NCI-H2227 treated with DMSO at 0.1 percent for 48 hours (cell line): ENCODE measurements at regions not wholly inside any gene's neighbourhood (a gene's known extent, or its start where the extent isn't known, plus 50 kb on each side); places are given as distances from the start of the nearest gene placed in this dataset.
"Not testable (repeated sequence)": the region's sequence is repeated elsewhere in the genome, so short reads cannot be mapped to it uniquely, and the experiment has no call there.

Experiments used
- DNase-seq: peaks from one replicate; lab custom pipeline; 2025; lab: John Stamatoyannopoulos, UW

DNA sequence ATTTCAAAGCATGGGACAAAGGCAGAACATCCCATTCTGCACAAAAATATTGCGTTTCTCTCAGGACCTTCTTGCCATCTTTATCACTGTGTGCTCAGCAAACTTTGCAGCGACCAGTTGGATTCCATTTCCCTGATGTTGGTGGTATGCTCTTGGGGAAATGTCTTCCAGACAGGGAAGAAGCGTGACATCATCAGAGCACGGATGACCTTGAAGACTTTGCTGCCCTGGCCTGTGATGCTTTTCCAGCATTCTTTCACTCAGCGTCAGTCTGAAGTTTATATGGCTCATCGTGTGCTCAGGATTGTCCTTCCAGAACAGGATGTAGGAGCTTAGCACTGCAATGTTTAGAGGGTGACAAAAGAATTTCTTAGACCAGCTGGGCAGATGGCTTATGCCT, 131.4 kb upstream of the F3 start:
- no peak for DNase-seq

DNA sequence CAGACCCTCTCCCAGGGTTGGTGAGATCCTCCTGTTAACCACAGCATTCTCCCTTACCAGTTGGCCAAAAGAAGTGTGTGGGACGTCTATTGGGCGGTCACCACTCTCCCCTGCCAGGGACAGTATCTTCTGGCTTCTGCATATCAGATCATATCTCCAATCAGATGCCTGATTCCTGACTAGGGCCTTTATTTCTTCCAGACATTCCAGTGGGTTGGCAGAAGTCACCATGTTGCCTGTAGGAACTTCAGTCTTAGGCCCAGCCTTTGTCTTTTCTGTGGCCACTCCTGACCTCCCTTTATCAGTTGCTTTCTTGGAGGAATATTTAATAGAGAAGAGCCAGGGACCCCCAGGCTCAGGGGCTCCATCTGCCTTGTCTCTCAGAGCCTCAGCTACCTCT, 130.4 kb upstream of the F3 start:
- DNase-seq = no peak

DNA sequence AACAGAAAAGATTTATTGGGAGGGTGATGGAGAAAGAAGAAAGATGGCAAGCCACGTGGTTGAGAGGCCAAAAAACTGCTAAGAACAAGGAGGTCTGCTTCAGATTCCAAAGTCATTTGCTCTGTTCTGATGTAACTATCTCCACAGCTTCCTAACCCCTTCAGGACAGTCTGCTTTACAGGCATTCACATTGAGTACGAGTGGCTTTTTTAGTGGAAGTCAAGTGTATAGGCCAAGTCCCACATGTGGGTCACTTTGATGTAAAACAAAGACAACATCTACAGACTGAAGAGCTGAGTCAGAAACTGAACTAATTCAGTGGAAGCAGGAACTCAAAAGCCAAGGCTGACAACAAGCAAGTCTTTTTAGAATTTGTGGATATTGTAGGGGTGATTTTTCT, 128.7 kb upstream of the F3 start:
- no peak for DNase-seq

DNA sequence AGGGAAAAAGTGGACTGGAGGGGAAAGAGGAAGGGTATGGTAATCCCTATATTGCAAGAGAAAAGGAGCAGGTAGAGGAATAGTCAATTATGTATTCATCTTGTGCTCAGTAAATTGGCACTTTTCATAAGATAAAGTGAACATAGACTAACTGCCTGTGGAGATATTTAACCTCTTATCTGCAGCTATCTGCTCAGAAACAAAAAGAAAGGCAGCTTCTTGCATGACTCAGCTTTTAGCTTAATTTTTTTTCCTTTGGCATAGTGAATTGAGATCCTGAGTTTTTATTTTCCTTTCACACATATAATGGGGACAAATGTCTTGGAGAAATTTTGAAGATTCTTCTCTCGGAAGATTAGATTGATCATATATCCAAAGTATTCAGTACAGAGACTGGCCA, 127.6 kb upstream of the F3 start:
- peak; percentile 15 for DNase-seq

DNA sequence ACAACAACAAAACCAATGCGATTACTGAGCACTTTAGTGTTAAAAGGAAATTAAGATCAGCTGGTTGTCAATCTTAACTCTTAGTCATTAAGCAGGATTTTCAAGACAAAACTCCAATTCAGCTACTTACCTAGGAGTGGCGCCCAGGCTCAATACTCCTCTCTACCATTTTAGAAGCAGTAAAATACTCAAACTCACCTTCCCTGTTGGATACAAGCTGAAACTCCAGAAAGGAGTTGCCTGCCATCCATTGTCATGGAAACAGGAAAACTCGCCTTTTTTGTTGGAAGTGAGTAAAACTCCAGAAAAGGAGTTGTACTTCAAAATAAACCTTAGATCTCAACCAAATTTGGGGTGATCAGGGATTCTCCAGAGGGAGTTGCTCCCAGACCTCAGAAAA, 127.0 kb upstream of the F3 start:
- no peak for DNase-seq

DNA sequence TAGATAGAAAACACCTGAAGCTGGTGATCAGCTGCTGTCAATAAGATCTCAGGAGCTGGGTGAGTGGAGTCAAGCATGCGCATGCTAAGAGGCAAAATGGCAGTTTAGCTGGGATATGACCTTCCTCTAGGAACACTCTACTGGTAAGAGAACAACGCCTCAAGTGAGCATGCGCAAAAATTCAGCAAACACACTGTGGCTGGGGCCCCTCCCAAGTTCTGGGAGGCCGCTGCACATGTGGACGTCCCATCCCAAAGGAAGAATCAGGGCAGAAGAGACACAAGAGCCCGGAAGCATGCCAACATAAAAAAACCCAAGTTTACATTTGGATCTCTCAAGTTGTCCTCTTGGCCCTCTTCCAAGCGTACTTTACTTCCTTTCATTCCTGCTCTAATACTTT, 126.3 kb upstream of the F3 start:
- no peak for DNase-seq

DNA sequence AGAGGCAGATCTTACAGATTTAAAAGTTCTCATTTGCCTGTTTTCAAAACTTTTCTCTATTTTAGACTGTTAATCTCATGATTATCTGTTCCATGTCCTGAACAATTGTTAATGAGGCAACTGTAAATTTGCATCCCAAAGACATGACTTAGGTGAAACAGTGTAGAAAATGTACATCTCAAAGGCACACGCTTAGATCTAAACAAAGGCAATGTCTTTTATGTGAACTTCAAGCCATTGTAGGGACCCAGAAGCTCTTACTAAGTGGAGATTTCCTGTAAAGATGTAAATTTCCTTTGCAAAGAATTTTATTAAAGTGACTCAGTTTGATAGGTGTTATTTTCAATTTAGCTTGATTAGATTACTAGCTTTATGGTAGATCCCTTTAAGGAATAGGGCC, 125.2 kb upstream of the F3 start:
- DNase-seq = no peak

DNA sequence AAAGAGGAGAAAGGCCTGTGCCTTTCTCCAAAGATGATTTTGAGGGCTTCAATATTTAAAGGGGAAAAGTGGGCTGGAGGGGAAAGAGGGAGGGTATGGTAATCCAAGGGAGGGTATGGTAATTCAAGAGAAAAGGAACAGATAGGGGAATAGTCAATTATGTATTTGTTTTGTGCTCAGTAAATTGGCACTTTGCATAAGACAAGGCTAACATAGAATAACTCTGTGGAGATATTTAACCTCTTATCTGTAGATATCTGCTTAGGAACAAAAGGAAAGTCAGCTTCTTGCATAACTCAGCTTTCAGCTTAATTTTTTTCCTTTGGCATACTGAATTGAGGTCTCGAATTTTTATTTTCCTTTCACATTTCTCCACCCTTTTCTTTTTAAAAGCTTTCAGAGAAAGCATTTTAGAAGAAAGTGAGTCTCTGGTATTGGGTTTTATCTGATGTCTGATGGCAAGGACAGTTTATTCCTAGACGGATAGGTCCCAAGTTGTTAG, 119.9 kb upstream of the F3 start:
- no peak for DNase-seq

DNA sequence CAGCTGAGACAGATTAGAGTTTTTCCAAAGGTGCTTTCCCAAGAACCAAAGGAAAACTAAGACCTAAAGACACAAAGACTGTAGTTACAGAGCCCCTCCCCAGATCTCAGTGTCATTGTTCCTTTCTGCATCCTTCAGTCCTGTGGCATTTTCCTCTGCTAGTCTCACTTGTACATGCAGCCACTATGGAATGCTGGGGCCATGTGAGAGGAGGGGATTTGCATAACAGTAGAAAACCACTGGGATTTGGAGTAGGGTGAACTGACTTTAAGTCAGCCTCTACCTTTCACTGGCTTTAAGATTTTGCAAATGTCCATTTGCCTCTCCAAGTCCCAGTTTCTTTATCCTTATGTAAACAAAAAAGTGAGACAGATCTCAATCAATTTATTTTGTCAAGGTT, 119.4 kb upstream of the F3 start:
- no peak for DNase-seq

DNA sequence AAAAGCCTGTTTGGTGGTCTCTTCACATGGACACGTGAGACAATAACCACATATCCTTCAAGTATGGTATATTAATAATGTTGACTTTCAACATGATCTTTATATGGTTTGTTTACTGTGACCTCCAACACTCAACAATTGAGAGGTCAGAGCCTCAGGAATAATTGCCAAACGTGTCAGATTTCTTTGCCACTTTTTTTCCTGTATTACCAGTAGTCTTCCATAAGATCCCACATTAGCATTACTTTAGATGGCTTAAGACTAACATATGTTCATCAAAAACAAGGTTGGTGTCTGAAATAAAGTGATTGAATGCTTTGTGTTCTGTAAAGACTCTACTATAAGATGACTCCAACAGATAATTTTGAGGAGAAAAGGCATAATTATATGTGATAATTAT, 118.7 kb upstream of the F3 start:
- no peak for DNase-seq

DNA sequence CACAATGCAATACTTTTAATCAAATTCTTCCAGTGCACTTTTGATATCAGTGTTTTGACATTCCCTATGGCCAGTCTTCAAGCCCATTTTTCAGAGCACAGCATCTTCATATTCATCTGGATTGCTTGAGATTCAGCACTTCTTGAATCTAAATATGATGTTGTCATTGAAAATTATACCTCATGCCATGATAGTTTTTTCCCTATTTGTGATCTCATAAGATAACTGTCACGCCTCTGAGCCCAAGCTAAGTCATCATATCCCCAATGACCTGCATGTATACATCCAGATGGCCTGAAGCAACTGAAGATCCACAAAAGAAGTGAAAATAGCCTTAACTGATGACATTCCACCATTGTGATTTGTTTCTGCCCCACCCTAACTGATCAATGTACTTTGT, 117.6 kb upstream of the F3 start:
- not testable (repeated sequence) for DNase-seq

DNA sequence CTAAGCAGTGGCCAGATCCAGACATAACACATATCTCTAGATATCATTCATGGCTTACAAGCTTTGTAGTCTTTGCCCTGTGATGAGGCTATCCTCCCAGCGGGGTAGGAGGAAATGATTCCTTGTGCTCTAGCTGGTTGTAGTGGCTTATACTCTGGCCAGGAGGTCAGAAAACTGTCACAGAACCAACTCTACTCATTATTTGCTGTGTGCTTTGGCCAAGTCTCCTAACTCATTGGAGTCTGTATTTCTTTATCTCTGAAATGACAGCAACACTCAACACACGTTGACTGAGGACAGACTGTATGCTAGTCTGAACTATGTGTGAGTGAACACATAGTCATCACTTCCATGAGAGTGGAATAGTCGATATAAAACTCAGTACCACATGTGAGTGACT, 116.7 kb upstream of the F3 start:
- no peak for DNase-seq

DNA sequence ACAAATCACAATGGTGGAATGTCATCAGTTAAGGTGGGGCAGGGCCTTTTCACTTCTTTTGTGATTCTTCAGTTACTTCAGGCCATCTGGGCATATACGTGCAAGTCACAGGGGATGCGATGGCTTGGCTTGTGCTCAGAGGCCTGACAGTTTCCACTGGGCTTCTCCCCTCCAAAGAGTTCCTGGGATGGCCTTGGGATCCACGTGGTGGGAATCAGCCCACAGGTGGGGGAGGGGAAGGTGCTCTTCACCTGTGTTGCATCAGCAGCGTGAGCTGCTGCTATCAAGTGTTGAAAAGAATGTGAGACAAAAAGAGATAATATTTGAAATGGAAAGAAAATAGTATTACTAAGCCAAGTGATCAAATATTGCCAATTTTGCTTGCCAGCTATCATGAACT, 116.2 kb upstream of the F3 start:
- DNase-seq = not testable (repeated sequence)

DNA sequence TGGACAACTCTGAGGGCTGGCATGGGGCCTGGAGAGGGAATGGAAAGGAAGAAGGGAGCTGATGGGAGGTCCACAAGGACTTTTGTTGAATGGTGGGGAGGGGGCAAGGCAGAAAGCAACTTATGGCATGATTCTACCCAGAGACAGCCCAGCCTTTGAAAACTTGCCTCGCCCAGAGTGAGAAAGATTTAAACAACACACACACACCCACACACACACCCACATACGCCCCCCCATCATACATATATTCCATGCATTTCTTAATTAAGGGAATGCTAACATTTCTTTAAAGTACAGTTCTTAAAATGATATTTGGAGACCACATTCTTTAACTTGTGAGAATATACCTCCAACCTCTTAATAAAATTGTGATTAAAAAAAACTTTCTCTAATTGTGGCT, 115.4 kb upstream of the F3 start:
- no peak for DNase-seq

DNA sequence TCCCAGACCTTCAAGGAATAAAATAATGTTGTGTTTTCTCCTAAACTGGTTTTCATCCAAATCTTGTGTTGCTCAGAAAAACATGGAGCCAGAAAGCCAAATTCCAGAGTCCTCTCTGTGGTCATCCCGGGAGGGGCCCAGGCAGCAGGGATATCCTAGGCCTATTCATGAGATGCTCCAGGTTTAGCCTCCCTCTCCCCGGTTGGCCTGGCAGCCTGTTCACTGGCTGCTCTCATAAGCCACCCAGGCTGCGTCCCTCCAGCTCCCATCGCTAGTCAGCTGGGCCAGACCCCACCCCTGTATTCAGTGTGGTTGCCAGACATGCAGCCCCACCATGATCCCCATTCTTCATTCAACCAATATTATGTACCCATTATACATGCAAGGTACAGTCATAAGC, 113.4 kb upstream of the F3 start:
- no peak for DNase-seq

DNA sequence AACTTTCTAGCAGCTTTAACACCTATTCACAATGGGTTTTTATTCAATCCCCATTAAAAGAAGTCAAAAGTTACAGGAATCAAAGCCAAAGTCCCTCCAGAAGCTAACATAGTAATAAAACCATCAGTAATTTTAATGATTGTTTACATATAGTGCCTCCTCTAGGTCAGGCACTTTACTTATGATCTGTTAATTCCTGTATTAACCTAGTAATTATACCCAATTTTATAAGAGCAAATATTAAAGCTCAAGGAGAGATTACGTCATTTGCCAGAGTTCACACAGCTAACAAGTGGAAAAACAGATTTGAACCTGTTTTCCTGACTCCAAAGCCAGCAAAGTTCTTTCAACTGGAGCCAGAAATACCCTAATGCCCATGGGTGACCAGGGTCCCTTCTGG, 112.9 kb upstream of the F3 start:
- no peak for DNase-seq

DNA sequence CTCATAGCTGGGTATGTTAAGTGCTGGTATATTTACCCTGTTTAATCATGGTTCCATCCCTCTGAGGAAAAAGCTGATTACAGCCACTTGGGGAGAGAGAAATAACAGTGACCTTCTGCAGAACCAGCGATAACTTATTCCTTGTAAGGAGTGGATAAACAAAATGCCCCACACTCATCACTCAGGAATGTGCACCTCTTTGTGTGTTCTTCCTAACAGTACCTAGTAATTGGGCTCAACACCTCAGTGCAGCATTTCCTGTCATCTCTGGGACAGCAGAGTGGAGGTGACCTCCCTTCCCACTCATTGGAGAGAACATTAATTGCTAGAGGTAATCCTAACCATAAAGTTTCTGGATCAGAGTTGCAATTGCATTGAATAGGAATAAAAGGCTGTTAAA, 112.5 kb upstream of the F3 start:
- DNase-seq = no peak

DNA sequence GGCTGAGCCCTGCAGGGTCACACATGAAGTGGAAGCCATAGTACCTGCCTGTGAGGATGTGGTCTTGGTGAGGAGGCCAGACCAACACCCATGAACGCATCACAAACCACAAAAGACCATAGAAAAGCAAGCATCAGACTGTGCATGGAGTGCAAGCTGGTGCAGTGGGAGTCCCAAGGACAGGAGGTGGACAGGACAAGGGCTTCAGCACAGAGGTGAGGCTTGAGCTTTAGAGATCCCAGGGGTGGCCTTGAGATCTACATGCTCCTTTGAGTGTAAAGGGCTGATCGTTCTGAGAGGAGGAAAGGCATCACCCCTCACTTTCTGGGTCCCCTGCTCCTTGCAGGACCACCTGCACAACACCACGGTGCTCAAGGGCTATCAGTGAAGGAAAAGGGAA, 111.9 kb upstream of the F3 start:
- DNase-seq = no peak

DNA sequence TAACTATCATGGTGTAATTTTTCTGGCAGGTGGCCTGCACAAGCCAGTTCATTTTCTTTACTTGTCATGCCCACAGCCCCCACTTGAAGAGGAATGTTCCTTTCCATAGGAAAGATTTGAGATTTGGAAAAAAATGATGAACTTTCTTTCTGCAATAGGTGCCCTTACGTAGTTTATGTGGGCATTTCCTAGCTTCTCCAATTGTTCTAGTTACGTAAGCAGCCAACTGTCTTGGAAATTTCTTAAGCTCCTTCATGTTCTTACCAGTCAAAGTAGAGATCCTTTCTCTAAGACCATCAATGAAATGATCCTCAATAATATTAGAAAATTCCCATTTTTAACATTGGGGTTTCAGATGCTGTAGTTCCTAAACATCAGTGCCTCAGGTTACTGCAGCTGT, 109.5 kb upstream of the F3 start:
- no peak for DNase-seq

DNA sequence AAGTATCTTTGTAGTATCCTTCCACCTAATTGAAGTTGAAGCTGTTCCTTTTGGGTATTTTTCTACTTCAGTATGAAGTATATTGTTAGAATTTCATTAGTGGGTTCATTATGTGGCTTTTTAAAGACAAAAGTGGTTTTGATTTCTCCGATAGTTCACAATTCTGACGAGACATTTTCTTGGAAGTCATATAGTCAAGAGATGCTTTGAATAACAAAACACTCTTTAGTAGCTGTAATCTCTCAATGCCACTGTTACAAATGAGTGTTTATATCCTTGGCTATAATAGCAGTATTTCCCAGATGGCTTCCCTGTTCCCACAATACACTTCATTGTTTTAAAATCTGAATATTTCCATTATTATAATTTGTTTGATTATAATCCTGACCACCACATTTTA, 108.7 kb upstream of the F3 start:
- DNase-seq = no peak

DNA sequence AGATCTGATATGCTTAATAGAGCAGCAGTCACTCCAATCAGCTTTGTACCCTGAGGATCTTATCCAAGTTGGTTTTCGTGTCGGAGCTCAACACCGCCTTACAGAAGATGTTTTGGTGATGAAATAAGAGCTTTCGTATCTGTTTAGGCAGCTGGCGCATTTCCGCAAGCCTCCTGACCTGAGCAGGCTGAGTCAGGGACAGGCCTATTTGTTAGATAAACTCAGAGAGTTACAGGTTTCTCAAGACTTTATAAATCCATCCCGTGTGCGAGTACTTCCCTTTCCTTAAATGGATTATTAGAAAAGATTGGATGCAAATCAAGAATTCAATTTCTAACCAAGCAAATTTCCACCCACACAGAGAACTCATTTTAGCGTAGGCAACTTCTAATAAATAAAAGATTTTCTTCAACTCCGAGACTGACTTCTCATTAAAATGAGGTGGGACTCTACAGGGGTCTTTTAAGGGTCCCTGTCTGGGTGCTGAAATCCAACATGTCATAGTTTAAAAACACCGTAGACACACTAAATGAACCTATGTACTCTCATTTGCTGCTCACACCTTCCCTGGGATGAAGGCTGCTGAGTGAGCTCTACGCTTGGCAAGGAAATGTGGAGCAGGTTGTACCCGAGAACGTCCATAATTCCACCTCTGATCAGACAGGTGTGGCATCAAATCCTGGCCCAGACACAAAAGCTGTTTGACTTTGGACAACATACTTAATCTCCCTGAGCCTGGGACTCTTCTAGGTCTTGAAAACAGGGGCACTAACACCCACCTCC, 106.9 kb upstream of the F3 start:
- no peak for DNase-seq

DNA sequence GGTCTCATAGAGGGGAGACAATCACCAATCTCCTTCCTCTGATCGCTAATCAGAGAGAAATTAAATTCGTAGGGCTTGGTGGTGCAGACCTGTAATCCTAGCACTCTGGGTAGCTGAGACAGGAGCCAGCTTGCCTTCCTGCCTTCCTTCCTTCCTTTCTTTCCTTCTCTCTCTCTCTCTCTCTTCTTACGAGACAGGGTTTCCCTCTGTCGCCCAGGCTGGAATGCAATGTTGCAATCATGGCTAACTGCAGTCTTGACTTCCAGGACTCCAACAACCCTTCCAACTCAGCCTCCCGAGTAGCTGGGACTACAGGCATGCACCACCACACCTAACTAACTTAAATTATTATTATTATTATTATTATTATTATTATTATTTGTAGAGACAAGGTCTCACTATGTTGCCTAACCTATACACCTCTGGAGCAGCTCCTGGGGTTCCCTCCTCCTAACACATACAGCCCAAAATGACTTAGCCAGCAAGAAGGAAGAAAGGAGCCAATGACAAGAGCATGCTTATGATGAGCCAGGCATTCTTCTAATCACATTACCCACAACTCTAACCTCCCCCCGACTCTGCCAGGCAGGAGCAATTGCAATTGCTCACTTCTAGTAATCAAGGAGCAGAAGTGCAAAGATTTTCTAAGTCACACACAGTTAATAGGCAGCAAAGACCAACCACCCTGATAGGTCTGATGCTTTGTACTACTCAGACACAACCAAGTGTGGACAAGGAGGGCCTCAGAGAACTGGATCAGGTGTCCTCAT, 105.4 kb upstream of the F3 start:
- DNase-seq = no peak

DNA sequence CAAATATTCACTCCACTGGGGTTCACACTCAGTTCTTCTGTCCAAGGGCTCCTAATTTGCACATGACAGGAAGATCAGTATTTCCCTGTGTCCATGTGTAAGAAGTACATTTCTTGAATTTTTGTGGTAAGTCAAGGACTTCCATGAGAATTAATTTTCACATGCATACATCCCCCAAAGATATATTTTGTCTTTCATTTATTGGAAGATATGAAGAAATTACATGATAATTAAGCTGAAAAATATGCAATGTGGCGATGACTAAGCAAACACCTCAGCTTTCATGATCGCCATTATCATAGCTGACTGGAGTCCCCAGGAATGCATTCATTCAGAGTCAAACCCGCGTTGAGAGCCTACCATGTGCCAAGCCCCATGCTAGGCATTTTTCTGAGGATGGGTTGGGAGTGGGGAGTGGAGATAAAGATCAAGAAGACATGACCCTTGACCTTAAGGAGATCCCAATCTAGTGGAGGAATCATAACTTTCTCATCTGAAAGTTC, 104.6 kb upstream of the F3 start:
- DNase-seq = no peak

DNA sequence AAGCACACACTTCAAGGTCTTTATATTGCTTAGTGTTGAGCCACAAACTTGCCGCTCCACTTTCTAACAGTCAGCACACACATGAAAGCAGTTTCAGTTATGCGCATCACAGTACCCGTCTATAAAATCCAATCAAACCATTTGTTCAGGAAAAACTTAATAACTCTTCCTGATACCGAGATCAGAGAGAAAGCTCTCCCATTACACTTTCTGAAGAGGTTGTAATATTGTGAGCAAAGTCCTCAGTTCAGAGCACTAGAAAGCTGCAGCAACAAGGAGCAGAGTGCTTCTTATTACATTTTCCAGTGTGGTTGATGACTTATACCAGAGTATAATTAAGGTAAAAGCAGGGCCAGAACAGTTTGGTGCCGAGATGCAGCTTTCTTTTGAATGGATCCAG, 102.8 kb upstream of the F3 start:
- no peak for DNase-seq
